H1 (cell line): ENCODE measurements at regions not wholly inside any gene's neighbourhood (a gene's known extent, or its start where the extent isn't known, plus 50 kb on each side); places are given as distances from the start of the nearest gene placed in this dataset.

Source experiments
- BCL11A ChIP-seq, 2 experiments: IDR thresholded peaks; one replicate each; pipeline ENCODE4 v1.6.1; 2011; ENCODE audit warnings: low read depth in 2 of 2, low read length in 2 of 2, mild to moderate bottlenecking in 2 of 2
- RAD21 ChIP-seq, 2 experiments: IDR thresholded peaks in 1 of 2; conservative IDR thresholded peaks in 1 of 2; 2 replicates each; pipeline ENCODE4 v1.6.1; 2011; ENCODE audit warnings: low read depth in 2 of 2, low read length in 2 of 2, improper control_type of control experiment in 1 of 2, inconsistent platforms in 1 of 2, mild to moderate bottlenecking in 1 of 2, moderate library complexity in 1 of 2
- RFX5 ChIP-seq: IDR thresholded peaks from 2 replicates; pipeline ENCODE4 v1.6.1; 2011; ENCODE audit warnings: low read depth, low read length, improper control_type of control experiment, borderline replicate concordance
- TF ChIP-seq, protein P1 (sequence below), 3 experiments: IDR thresholded peaks; 1 replicate in 2 of 3; 2 replicates in 1 of 3; pipeline versions ENCODE4 v1.5.1 to v1.6.1; 2011; ENCODE audit warnings: low read length in 3 of 3, mild to moderate bottlenecking in 3 of 3, inconsistent platforms in 2 of 3, low read depth in 1 of 3, moderate library complexity in 1 of 3; ENCODE audit not compliant: insufficient read depth in 1 of 3; ENCODE audit errors: control extremely low read depth in 1 of 3

DNA sequence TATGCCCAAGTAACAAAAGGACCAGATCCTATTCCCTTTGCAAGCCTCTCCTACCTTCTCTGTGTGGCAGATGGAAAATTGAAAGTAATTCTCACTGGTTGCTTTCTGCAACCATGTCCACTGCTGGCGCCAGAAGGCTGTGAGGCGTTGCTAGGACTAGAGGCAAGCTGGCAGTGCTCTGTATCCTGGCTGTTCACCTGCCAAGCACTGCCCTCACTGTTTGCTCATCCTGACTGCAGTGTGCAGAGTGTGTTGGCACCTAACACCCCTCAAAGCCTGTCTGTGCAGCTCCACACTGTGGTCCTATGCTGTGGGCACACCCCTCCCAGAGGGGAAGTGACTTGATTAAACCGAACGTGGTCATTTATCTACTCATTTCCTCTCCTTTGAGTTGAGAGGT lies 840.7 kb downstream of the NLGN4Y start:
- TF ChIP-seq RFX5 (no peak), RAD21 (IDR thresholded peaks at IDR 0.05 in 1 of 2, conservative IDR thresholded peaks at IDR 0.05 in 1 of 2; ENCODE audit: low read depth in 2 of 2, low read length in 2 of 2) (no peak), BCL11A (IDR thresholded peaks at IDR 0.05; ENCODE audit: low read depth in 2 of 2, low read length in 2 of 2) (no peak)
- TF ChIP-seq, protein P1, sequence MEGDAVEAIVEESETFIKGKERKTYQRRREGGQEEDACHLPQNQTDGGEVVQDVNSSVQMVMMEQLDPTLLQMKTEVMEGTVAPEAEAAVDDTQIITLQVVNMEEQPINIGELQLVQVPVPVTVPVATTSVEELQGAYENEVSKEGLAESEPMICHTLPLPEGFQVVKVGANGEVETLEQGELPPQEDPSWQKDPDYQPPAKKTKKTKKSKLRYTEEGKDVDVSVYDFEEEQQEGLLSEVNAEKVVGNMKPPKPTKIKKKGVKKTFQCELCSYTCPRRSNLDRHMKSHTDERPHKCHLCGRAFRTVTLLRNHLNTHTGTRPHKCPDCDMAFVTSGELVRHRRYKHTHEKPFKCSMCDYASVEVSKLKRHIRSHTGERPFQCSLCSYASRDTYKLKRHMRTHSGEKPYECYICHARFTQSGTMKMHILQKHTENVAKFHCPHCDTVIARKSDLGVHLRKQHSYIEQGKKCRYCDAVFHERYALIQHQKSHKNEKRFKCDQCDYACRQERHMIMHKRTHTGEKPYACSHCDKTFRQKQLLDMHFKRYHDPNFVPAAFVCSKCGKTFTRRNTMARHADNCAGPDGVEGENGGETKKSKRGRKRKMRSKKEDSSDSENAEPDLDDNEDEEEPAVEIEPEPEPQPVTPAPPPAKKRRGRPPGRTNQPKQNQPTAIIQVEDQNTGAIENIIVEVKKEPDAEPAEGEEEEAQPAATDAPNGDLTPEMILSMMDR (IDR thresholded peaks at IDR 0.05; ENCODE audit: control extremely low read depth in 1 of 3, insufficient read depth in 1 of 3, low read depth in 1 of 3, low read length in 3 of 3): no peak
